Endothelial cell of umbilical vein (primary cell): ENCODE measurements at regions not wholly inside any gene's neighbourhood (a gene's known extent, or its start where the extent isn't known, plus 50 kb on each side); places are given as distances from the start of the nearest gene placed in this dataset.

Source experiments
- BruUV-seq: library from RNA; stranded (reverse); fragments of 400-500 nt; replicated peaks from 2 replicates; lab custom pipeline; 2021; lab: Mats Ljungman, UMichigan
- CTCF ChIA-PET: fragments of 300-600, 350-600 bp; sonication (Branson Sonifier 250); formaldehyde crosslinking; loops from one replicate; lab custom pipeline; 2021; ENCODE audit warnings: antibody characterized with exemption, inconsistent platforms; lab: Charles Lee
- POLR2A ChIA-PET: fragments of 300-600, 350-600 bp; sonication (Branson Sonifier 250); formaldehyde crosslinking; loops from one replicate; lab custom pipeline; 2021; ENCODE audit warnings: antibody characterized with exemption, inconsistent platforms; lab: Charles Lee
- DNase-seq: peaks from one replicate; pipeline ENCODE4 v3.0.0-alpha.2; 2011; ENCODE audit warnings: low read depth, low spot score
- FAIRE-seq: peaks from 2 replicates; lab custom pipeline; 2011; peaks lifted over from hg19 to GRCh38; lab: Jason Lieb, UNC
- H2AFZ ChIP-seq: 2 replicates; pipeline ENCODE4 v1.6.0; 2012; ENCODE audit warnings: low read depth, low read length, control low read depth, inconsistent platforms
- H3K27ac ChIP-seq: 2 replicates; pipeline ENCODE4 v1.5.1; 2011; ENCODE audit warnings: low read depth, mild to moderate bottlenecking, control low read depth, low read length, moderate library complexity; ENCODE audit not compliant: insufficient read depth
- H3K27me3 ChIP-seq, 2 experiments: 2 replicates each; pipeline versions ENCODE4 v1.6.0 to v1.6.1; 2011; ENCODE audit warnings: low read length in 2 of 2, mixed read lengths in 1 of 2; ENCODE audit not compliant: control insufficient read depth in 2 of 2, insufficient read depth in 2 of 2
- H3K36me3 ChIP-seq, 2 experiments: 2 replicates in 1 of 2; 3 replicates in 1 of 2; pipeline ENCODE4 v1.5.1; 2011; ENCODE audit warnings: low read length in 2 of 2, mild to moderate bottlenecking in 1 of 2, moderate library complexity in 1 of 2; ENCODE audit not compliant: control insufficient read depth in 2 of 2, insufficient read depth in 2 of 2; ENCODE audit errors: extremely low read depth in 1 of 2
- H3K4me1 ChIP-seq: 3 replicates; pipeline ENCODE4 v1.5.1; 2011; ENCODE audit warnings: mild to moderate bottlenecking, low read length; ENCODE audit not compliant: control insufficient read depth, insufficient read depth; ENCODE audit errors: extremely low read depth
- H3K4me2 ChIP-seq: 2 replicates; pipeline ENCODE4 v1.6.1; 2011; ENCODE audit warnings: low read length, control low read depth, mixed read lengths; ENCODE audit not compliant: insufficient read depth
- H3K4me3 ChIP-seq, 3 experiments: fragments of 200-600 bp in 1 of 3; sonication (generic), shearing (Covaris generic) in 1 of 3; replicated peaks in 1 of 3; 2 replicates each; pipeline ENCODE4 v1.5.1; 2011 to 2016; ENCODE audit warnings: control low read depth in 3 of 3, low read length in 3 of 3, mild to moderate bottlenecking in 2 of 3, inconsistent platforms in 1 of 3, low read depth in 1 of 3, moderate library complexity in 1 of 3; ENCODE audit not compliant: insufficient read depth in 1 of 3
- H3K79me2 ChIP-seq: 2 replicates; pipeline ENCODE4 v1.6.0; 2012; ENCODE audit warnings: low read length, inconsistent platforms; ENCODE audit not compliant: control insufficient read depth, insufficient read depth
- H3K9ac ChIP-seq: replicated peaks from 2 replicates; pipeline ENCODE3; 2011; ENCODE audit warnings: low read length, control low read depth; ENCODE audit not compliant: insufficient read depth; ENCODE audit errors: extremely low read depth
- H3K9me1 ChIP-seq: replicated peaks from 3 replicates; pipeline ENCODE4 v1.6.0; 2011; ENCODE audit warnings: mild to moderate bottlenecking, low read length; ENCODE audit not compliant: control insufficient read depth, insufficient read depth; ENCODE audit errors: extremely low read depth
- H3K9me3 ChIP-seq: replicated peaks from 2 replicates; pipeline ENCODE4 v1.5.1; 2012; ENCODE audit warnings: low read length, inconsistent platforms; ENCODE audit not compliant: control insufficient read depth, insufficient read depth
- H4K20me1 ChIP-seq: replicated peaks from 2 replicates; pipeline ENCODE3; 2011; ENCODE audit warnings: mild to moderate bottlenecking, low read length; ENCODE audit not compliant: control insufficient read depth, insufficient read depth; ENCODE audit errors: extremely low read depth
- CTCF ChIP-seq, 2 donors: IDR thresholded peaks; 1 replicate in 1 of 2; 2 replicates in 1 of 2; pipeline ENCODE4 v1.5.1; 2011; ENCODE audit warnings: low read length in 2 of 2, mild to moderate bottlenecking in 2 of 2, moderate library complexity in 2 of 2, control low read depth in 1 of 2, inconsistent platforms in 1 of 2, low read depth in 1 of 2; ENCODE audit not compliant: insufficient read depth in 1 of 2; ENCODE audit errors: extremely low read depth in 1 of 2
- EZH2 ChIP-seq: IDR thresholded peaks from 2 replicates; pipeline ENCODE4 v1.6.1; 2012; ENCODE audit warnings: borderline replicate concordance, low read depth, mild to moderate bottlenecking, moderate library complexity, low read length, inconsistent platforms; ENCODE audit not compliant: severe bottlenecking
- FOS ChIP-seq: IDR thresholded peaks from 2 replicates; pipeline ENCODE4 v1.6.1; 2011; ENCODE audit warnings: mild to moderate bottlenecking, low read length, moderate library complexity, borderline replicate concordance; ENCODE audit not compliant: insufficient read depth
- GATA2 ChIP-seq: IDR thresholded peaks from 2 replicates; pipeline ENCODE4 v1.7.0; 2011; ENCODE audit warnings: low read depth, mild to moderate bottlenecking, moderate library complexity, mixed read lengths, low read length; ENCODE audit not compliant: insufficient read length, insufficient read depth
- JUN ChIP-seq: IDR thresholded peaks from 2 replicates; pipeline ENCODE4 v1.6.1; 2011; ENCODE audit warnings: borderline replicate concordance, low read depth; ENCODE audit not compliant: insufficient read length, insufficient read depth
- MAX ChIP-seq: IDR thresholded peaks from 2 replicates; pipeline ENCODE4 v1.6.1; 2011; ENCODE audit not compliant: insufficient read depth, insufficient read length
- MYC ChIP-seq: IDR thresholded peaks from one replicate; pipeline ENCODE4 v1.6.1; 2011; ENCODE audit warnings: mild to moderate bottlenecking, low read depth, low read length
- POLR2A ChIP-seq: IDR thresholded peaks from 2 replicates; pipeline ENCODE4 v1.6.1; 2012; ENCODE audit warnings: low read depth, mild to moderate bottlenecking, control low read depth, low read length
- POLR2AphosphoS5 ChIP-seq: IDR thresholded peaks from 2 replicates; pipeline ENCODE4 v1.6.1; 2012; ENCODE audit warnings: low read depth, mild to moderate bottlenecking, control low read depth, low read length, moderate library complexity; ENCODE audit not compliant: insufficient read depth
- dilution Hi-C: fragments of 300-500 bp; cut with MboI; formaldehyde crosslinking; loops from one replicate; pipeline ENCODE4 v1.15.0; 2019; ENCODE audit warnings: low sequenced_read_pairs; ENCODE audit not compliant: extremely low pct_ligation_motif_present
- intact Hi-C: fragments of 100-400 bp; cut with micrococcal nuclease; formaldehyde crosslinking; loops from one replicate; pipeline ENCODE4 v1.10.0; 2022

- Histone ChIP-seq H3K4me2 (no peak overlapping the region), H3K4me1 (no peaks in the 10 kb centered on the region), H3K27me3 (no peaks in the 10 kb centered on the region), H3K4me3 (no peak overlapping the region), H3K36me3 (no peaks in the 10 kb centered on the region), H3K9ac (no peak overlapping the region), H2AFZ (no peak overlapping the region), H3K27ac (no peak overlapping the region), H3K9me3 (peaks cover 5% of the 10 kb centered on the region), H3K79me2 (no peaks in the 10 kb centered on the region), H3K9me1 (no peaks in the 10 kb centered on the region), H4K20me1 (no peaks in the 10 kb centered on the region)
- TF ChIP-seq FOS (no peak), MYC (no peak), EZH2 (no peak), POLR2AphosphoS5 (no peak), JUN (no peak), POLR2A (no peak), GATA2 (no peak), CTCF (IDR thresholded peaks at IDR 0.05; ENCODE audit: extremely low read depth in 1 of 2, insufficient read depth in 1 of 2, low read depth in 1 of 2, low read length in 2 of 2) (no peak), MAX (no peak)
- POLR2A ChIA-PET, result no interaction called here
- intact Hi-C loops, result no loop called here
- DNase-seq, result no peak
- no peak for FAIRE-seq
- no TSS peak for BruUV-seq
- CTCF ChIA-PET, result no interaction called here
- dilution Hi-C loops, result no loop called here
Observed at GRCh38 chr22:48717883-48718817, 1109.5 kb downstream of the BRD1 start.
